ENCODE measurements at regions not wholly inside any gene's neighbourhood (a gene's known extent, or its start where the extent isn't known, plus 50 kb on each side); places are given as distances from the start of the nearest gene placed in this dataset.
A peak's percentile ranks its signal among the peaks of the same experiment; 100 is the strongest.
"Not testable (repeated sequence)": the region's sequence is repeated elsewhere in the genome, so short reads cannot be mapped to it uniquely, and the experiment has no call there.

GRCh38 chr3:105982207-105982606 lies 113.4 kb upstream of the CBLB start:
- no peak for DNase-seq

DNA sequence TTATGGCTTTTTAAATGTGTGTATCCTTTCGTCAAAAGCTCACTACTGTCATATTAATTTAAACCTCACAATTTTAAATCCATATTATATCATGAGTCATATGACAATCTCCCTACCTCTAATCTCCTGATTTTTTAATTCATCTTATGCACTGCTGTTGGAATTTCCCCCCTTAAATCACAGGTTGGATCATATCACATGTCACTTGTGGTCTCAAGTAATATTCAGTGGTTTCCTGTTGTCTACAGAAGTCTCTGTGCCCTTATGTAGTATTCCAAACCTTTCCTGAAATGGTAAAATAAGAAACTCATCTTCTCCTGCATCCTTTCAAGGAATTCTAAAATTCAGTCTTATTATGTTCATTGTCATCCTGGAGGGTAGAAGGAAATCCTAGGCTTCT lies 116.0 kb upstream of the CBLB start:
- DNase-seq, result no peak

GRCh38 chr3:105986343-105986742 lies 117.5 kb upstream of the CBLB start:
- not testable (repeated sequence) for DNase-seq

DNA sequence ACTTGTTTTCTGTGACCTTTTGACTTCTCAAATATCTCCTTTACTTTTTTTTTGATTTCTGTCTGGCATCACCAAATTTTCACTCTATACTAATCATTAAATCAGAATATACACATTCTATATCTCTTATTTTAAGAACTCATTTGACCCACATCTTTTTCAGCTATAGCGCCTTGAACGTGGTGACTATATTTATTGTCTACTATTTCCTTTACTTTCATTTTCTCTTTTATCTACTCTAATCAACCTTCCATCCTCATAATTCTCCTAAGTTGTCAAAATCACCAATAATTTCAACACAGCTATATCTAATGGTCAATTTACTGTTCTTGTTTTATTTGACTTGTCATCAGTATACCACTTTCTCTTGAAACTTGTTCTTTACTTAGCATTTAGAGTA lies 119.0 kb upstream of the CBLB start:
- no peak for DNase-seq

- no peak for DNase-seq
Measured at GRCh38 chr3:105988540-105989212, 119.9 kb upstream of the CBLB start.

GRCh38 chr3:105996781-105997180 lies 128.0 kb upstream of the CBLB start:
- no peak for DNase-seq

- DNase-seq, result no peak
Measured at GRCh38 chr3:105997466-105997799, 128.6 kb upstream of the CBLB start.

DNA sequence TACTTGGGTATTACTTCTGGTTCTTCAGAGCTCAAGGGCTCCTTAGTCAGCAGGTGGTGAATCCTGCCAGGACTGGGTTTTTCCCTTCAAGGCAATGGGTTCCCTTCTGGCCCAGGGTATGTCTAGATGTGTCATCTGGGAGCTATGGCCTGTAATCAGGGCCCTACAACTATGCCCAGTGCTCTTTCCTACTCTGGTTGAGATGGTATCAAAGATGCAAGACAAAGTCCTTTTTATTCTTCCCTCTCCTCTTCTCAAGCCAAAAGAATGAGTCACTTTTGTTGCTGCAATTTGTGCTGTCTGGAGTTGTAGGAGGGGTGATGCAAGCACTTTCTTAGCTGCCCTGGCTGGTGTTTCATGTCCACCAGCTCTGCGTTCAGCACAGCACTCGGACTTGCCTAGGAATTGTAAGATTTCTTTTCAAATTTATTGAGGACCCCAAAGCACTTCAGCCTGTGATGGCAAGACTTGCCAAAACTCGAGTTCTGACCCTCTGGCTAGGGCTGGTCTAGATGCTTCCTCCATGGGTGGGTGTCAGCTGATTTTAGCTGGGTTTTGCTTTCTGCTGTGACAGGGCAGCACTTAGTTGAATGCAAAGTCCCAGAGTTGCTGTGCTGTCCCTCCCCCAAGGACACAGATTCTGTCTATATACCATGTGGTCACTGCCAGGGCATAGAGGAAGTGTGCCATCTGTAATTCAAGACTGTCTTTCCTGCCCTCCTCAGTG lies 129.2 kb upstream of the CBLB start:
- peak; percentile 61 for DNase-seq

DNA sequence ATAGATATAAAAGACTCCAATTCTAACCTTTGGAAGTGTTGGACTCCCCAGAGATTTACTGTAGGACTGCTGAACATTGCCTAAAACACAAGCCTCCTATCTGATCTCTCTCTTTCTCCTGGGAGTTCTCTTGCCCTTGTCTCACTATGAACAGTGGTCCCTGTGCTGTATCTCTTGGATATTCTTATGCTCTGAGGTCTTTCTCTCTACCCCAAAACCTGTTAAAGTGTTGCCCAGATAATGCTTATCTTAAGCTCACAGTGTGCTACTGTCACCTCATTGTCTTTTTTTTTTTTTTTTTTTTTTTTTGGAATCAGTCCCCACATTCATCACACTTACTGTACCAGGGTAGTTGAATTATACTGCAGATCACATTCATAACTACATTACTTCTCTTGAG lies 131.0 kb upstream of the CBLB start:
- DNase-seq, result no peak

GRCh38 chr3:106001923-106002322 lies 133.1 kb upstream of the CBLB start:
- DNase-seq, result no peak

GRCh38 chr3:106004137-106004681 lies 135.4 kb upstream of the CBLB start:
- DNase-seq, result no peak

GRCh38 chr3:106004826-106005225 lies 136.0 kb upstream of the CBLB start:
- DNase-seq, result no peak

GRCh38 chr3:106006001-106006400 lies 137.2 kb upstream of the CBLB start:
- DNase-seq, result no peak

DNA sequence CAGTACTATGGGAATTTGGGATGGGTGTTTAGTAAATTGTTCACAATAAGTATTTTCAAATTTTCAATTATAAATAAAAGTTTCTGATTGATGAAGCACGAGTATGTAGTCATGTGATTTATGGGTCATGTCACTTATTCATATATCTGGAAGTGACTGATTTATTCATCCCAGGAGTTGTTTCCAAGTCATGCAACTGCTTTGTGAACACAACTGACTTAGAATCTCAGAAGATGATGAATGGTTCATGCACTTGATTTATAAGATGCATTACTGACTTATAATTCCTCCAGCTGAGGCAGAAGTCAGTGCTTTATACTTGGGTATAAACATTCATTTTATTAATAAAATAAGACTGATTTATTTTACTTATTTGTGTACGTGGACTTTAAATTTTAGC lies 137.8 kb upstream of the CBLB start:
- no peak for DNase-seq

GRCh38 chr3:106007512-106007911 lies 138.7 kb upstream of the CBLB start:
- no peak for DNase-seq

GRCh38 chr3:106008766-106009165 lies 140.0 kb upstream of the CBLB start:
- DNase-seq, result no peak

DNA sequence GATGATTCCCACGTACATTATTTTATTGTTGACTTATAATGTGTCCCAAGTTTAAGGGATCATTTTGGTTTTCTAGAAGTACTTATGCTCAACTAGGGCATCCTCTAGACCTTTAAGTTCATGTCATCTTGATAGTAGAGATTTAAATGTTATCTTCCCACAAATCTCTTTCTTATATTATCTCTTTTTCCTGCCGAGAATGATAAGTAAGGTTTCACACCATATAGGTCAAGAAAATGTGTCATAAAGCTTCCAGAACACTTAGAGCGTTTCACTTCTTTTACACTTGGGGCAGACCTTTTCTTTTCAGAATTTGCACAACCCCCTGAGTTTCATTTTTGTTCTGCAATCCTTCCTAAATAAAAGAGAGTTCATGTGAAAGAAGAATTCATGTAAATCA lies 142.0 kb upstream of the CBLB start:
- no peak for DNase-seq

DNA sequence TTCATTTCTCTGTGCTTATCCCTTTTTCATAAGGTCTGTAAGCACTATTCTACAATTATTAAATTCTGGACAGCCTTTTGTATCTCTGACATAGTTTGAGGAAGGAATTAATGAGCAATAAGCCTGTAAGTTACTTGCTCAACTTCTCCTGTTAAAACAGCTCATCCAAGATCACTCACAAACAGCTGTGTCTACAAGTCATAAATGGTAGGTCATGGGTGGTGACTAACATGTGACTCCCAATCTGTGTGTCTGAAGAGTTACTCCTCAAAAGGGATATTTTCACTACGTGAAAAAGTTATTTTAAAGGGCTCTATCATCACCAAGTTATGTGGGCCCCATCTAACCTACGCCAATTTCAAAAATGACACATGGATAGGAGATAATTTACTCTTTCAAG lies 145.2 kb upstream of the CBLB start:
- DNase-seq, result no peak

DNA sequence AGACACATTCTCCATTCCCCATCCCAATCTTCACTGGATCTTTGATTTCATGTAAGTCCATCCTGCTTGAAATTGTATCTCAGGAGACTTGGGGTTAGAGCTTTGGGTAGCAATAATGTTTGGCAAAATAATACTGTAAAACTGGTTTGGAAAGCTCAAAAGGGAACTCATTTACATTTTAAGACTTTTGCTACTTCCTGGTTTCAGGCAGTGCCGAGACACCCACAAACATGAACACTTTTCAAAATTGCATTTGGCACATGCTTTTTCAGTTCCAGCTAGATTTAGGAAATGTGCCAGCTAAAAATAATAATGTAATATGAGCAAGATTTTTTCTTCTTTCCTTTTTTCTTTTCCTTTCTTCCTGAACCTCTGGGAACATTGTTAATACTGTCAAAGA lies 145.7 kb upstream of the CBLB start:
- no peak for DNase-seq

- no peak for DNase-seq
Measured at GRCh38 chr3:106014971-106015370, 146.2 kb upstream of the CBLB start.

DNA sequence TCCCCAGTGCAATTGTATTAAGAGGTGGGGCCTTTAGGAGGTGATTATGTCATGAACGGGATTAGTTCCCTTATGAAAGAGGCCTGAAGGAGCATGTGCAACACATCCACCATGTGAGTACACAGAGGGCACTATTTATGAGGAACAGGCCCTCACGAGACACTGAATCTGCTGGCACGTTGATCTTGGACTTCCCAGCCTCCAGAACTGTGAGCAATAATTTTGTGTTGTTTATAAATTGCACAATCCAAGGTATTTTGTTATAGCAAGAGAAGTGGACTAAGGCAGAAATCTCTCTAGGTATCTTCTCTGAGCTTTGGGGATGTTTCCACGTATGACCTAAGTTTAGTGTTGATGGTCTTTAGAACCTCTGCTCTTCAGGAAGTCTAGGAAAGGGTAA lies 149.3 kb upstream of the CBLB start:
- DNase-seq, result no peak

GRCh38 chr3:106018929-106019550 lies 150.2 kb upstream of the CBLB start:
- DNase-seq, result no peak

DNA sequence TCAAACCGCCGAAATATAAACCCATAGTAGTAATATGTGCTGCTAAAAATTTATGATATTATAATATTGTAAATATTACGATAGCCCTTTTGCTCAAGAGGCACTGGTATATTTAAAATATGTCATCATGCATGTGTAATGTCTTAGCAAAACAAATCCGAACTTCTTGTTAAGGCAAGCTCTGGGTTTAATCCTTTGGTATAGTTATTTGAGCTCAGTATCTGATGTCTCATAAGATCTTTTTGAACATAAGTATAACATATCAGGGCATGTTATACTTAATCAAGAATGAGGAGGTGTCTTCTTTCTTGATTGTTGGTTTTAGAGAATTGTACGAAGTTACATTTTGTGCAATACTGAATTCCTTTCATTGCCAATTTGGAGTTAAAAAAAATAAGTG lies 154.1 kb upstream of the CBLB start:
- DNase-seq, result no peak

DNA sequence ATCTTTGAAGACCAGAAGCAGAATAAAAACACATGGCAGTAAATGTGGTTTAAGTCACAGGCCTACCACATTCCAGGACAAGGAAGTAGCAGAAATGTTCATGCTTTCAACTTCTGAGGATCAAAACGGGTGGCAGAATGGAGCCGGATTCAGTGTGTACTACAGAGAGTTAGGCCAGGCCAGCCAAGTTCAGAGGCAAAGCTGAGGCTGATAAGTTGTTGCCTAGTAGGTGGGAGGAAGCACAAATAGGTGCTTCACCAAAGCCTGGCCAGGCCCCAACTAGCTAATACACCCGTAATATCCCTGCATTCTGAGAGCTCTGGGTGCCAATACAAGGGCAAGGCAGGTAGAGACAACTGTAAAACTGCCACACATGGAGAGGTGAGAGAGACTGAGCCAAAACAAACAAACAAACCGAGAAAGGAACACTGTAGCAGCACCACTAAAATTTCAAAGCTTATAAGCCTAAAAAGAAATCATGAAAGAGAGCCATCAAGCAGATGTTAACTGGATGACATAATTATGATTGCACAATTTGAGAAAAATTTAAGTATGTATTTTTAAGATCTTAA lies 156.4 kb upstream of the CBLB start:
- DNase-seq, result no peak
